ENCODE measurements at regions not wholly inside any gene's neighbourhood (a gene's known extent, or its start where the extent isn't known, plus 50 kb on each side); places are given as distances from the start of the nearest gene placed in this dataset.

DNA sequence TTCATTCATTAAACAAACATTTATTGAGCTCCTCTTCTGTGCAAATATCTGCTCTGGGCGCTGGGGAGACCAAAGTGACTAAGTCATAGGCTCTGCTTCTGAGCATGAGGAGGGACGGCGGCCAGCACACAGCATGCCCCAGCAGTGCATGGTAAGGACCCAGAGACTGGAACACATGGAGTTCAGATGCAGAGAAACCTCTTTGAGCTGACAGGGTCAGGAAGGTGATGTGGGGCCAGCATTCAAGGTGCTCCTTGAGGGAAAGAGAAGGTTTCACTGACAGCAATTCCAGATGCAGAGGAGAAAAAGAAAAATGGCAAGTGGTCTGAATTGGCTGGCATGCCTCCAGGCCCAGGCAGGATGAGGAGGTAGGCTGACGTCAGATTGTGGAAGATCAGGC is 234.5 kb downstream of the UACA start:
- Histone ChIP-seq H3K4me3 (ENCODE audit: low read depth, low read length, poor library complexity, severe bottlenecking) (no peak overlapping the region), H3K36me3 (ENCODE audit: insufficient read depth, low read length) (no peaks in the 10 kb centered on the region), H3K79me2 (ENCODE audit: insufficient read depth, low read depth, low read length) (no peaks in the 10 kb centered on the region), H3K4me1 (ENCODE audit: insufficient read depth, low read length, poor library complexity, severe bottlenecking) (peaks cover 27% of the 10 kb centered on the region), H3K9me3 (ENCODE audit: low read length) (no peaks in the 10 kb centered on the region), H3K27ac (ENCODE audit: low read depth, low read length, poor library complexity, severe bottlenecking) (no peak overlapping the region), H4K20me1 (ENCODE audit: insufficient read depth, low read length) (no peaks in the 10 kb centered on the region), H2AFZ (ENCODE audit: low read length) (no peak overlapping the region; the same call in 1 of the 2 replicates), H3K4me2 (ENCODE audit: low read length) (no peak overlapping the region), H3K9me2 (ENCODE audit: insufficient read depth, low read length) (no peaks in the 10 kb centered on the region)
- intact Hi-C loops (cut with micrococcal nuclease; ENCODE audit: unreplicated experiment): no loop called here
- ChIA-PET CTCF (ENCODE audit: unreplicated experiment) (interaction anchor here (0.9 kb wide), 1 partner anchor 24 kb away, joined by 3 read pairs; no protein-coding TSS in a partner anchor), POLR2A (interaction anchor here (0.6 to 2.3 kb wide), 5 partner anchors 24 to 571 kb away, joined by 3 to 8 read pairs (median 3); no protein-coding TSS in a partner anchor)
- DNase-seq (ENCODE audit: low spot score): no peak
- BruUV-seq (replicated peaks): no TSS peak
- TF ChIP-seq, protein P1, sequence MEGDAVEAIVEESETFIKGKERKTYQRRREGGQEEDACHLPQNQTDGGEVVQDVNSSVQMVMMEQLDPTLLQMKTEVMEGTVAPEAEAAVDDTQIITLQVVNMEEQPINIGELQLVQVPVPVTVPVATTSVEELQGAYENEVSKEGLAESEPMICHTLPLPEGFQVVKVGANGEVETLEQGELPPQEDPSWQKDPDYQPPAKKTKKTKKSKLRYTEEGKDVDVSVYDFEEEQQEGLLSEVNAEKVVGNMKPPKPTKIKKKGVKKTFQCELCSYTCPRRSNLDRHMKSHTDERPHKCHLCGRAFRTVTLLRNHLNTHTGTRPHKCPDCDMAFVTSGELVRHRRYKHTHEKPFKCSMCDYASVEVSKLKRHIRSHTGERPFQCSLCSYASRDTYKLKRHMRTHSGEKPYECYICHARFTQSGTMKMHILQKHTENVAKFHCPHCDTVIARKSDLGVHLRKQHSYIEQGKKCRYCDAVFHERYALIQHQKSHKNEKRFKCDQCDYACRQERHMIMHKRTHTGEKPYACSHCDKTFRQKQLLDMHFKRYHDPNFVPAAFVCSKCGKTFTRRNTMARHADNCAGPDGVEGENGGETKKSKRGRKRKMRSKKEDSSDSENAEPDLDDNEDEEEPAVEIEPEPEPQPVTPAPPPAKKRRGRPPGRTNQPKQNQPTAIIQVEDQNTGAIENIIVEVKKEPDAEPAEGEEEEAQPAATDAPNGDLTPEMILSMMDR (conservative IDR thresholded peaks at IDR 0.05; ENCODE audit: low read length): no peak
- no peak for TF ChIP-seq EZH2phosphoT487 (IDR thresholded peaks at IDR 0.05; ENCODE audit: borderline replicate concordance, low read depth, low read length)

DNA sequence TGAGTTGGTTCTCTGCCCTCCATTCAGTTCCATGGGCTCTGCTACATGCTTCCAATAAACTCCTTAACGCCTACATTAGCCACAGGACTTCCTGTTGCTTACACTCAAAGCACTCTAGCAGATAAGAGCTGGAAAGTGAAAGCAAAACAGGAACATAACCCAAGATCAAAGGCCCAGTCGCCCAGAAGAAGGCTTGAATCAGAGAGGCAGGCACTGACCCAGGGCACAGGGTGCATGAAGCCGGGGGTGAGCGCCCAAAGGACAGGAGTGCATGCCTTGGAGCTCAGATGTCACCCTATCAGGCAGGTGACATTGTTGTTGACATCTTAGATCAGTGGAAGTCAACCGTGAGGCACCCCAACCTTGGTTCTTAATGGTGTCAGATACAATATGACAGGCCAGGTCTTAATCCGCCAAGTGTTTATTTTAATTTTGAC is 235.1 kb downstream of the UACA start:
- DNase-seq (ENCODE audit: low spot score): peak; percentile 83
- Histone ChIP-seq H2AFZ (ENCODE audit: low read length) (peak overlapping the region; percentile 71; the same call in 1 of the 2 replicates), H3K79me2 (ENCODE audit: insufficient read depth, low read depth, low read length) (no peaks in the 10 kb centered on the region), H4K20me1 (ENCODE audit: insufficient read depth, low read length) (no peaks in the 10 kb centered on the region), H3K9me3 (ENCODE audit: low read length) (no peaks in the 10 kb centered on the region), H3K4me2 (ENCODE audit: low read length) (peak overlapping the region; percentile 42), H3K36me3 (ENCODE audit: insufficient read depth, low read length) (no peaks in the 10 kb centered on the region), H3K4me1 (ENCODE audit: insufficient read depth, low read length, poor library complexity, severe bottlenecking) (peaks cover 27% of the 10 kb centered on the region), H3K27ac (ENCODE audit: low read depth, low read length, poor library complexity, severe bottlenecking) (no peak overlapping the region), H3K9me2 (ENCODE audit: insufficient read depth, low read length) (no peaks in the 10 kb centered on the region), H3K4me3 (ENCODE audit: low read depth, low read length, poor library complexity, severe bottlenecking) (peak overlapping the region; percentile 4)
- BruUV-seq (replicated peaks): no TSS peak
- TF ChIP-seq, protein P1 (conservative IDR thresholded peaks at IDR 0.05; ENCODE audit: low read length): no peak
- no peak for TF ChIP-seq EZH2phosphoT487 (IDR thresholded peaks at IDR 0.05; ENCODE audit: borderline replicate concordance, low read depth, low read length)
- ChIA-PET CTCF (ENCODE audit: unreplicated experiment) (interaction anchor here (0.9 kb wide), 1 partner anchor 24 kb away, joined by 3 read pairs; no protein-coding TSS in a partner anchor), POLR2A (interaction anchor here (0.7 to 2.3 kb wide), 6 partner anchors 22 to 77 kb away, joined by 3 to 8 read pairs (median 4); no protein-coding TSS in a partner anchor)
- intact Hi-C loops (cut with micrococcal nuclease; ENCODE audit: unreplicated experiment): no loop called here

DNA sequence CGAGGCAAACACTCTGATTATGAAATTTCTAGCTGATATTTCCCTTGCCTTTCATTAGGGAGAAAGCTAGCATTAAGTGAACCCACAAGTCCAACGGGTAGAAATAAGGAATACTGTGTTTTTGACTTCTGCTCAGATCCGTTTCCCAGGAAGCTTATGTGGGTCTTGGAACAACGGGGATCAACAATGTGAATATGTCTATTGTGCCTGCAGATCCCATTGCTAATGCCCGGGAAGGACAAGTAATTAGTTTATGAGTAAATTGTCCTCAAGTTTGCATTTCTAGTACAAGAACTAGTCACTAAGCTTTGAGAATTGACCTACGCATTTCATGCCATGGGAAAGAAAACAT is 236.4 kb downstream of the UACA start:
- TF ChIP-seq EZH2phosphoT487 (IDR thresholded peaks at IDR 0.05; ENCODE audit: borderline replicate concordance, low read depth, low read length): no peak
- TF ChIP-seq, protein P1 (conservative IDR thresholded peaks at IDR 0.05; ENCODE audit: low read length): no peak
- peak overlapping the region; percentile 25 for H3K4me3 ChIP-seq (ENCODE audit: low read depth, low read length, poor library complexity, severe bottlenecking)
- intact Hi-C loops (cut with micrococcal nuclease; ENCODE audit: unreplicated experiment): no loop called here
- H2AFZ ChIP-seq (ENCODE audit: low read length): peak overlapping the region; percentile 58
- no peaks in the 10 kb centered on the region for H4K20me1 ChIP-seq (ENCODE audit: insufficient read depth, low read length)
- no peaks in the 10 kb centered on the region for H3K36me3 ChIP-seq (ENCODE audit: insufficient read depth, low read length)
- ChIA-PET POLR2A (interaction anchor here (2.3 kb wide), 1 partner anchor 23 kb away, joined by 8 read pairs; no protein-coding TSS in a partner anchor), CTCF (ENCODE audit: unreplicated experiment) (interaction anchor here (0.5 to 1.0 kb wide), 2 partner anchors 60 to 1074 kb away, joined by 3 read pairs; no protein-coding TSS in a partner anchor)
- no peaks in the 10 kb centered on the region for H3K9me3 ChIP-seq (ENCODE audit: low read length)
- no peaks in the 10 kb centered on the region for H3K9me2 ChIP-seq (ENCODE audit: insufficient read depth, low read length)
- BruUV-seq (replicated peaks): no TSS peak
- DNase-seq (ENCODE audit: low spot score): no peak
- H3K79me2 ChIP-seq (ENCODE audit: insufficient read depth, low read depth, low read length): no peaks in the 10 kb centered on the region
- H3K4me2 ChIP-seq (ENCODE audit: low read length): peak overlapping the region; percentile 44
- H3K4me1 ChIP-seq (ENCODE audit: insufficient read depth, low read length, poor library complexity, severe bottlenecking): peaks cover 27% of the 10 kb centered on the region
- no peak overlapping the region for H3K27ac ChIP-seq (ENCODE audit: low read depth, low read length, poor library complexity, severe bottlenecking)

Measured in OCI-LY7 (cell line).